BLaER1 (cell line): ENCODE measurements at regions not wholly inside any gene's neighbourhood (a gene's known extent, or its start where the extent isn't known, plus 50 kb on each side); places are given as distances from the start of the nearest gene placed in this dataset.

Experiments used
- H3K27ac ChIP-seq: shearing (Covaris generic); formaldehyde crosslinking; 2 replicates; pipeline ENCODE4 v1.8.1; 2022
- H3K27me3 ChIP-seq: shearing (Covaris generic); formaldehyde crosslinking; 2 replicates; pipeline ENCODE4 v1.8.1; 2022
- H3K36me3 ChIP-seq: shearing (Covaris generic); formaldehyde crosslinking; 2 replicates; pipeline ENCODE4 v1.8.1; 2022
- H3K4me1 ChIP-seq: shearing (Covaris generic); formaldehyde crosslinking; 2 replicates; pipeline ENCODE4 v1.8.1; 2022
- H3K4me2 ChIP-seq: shearing (Covaris generic); formaldehyde crosslinking; 2 replicates; pipeline ENCODE4 v1.8.1; 2022
- H3K4me3 ChIP-seq: shearing (Covaris generic); formaldehyde crosslinking; 2 replicates; pipeline ENCODE4 v1.8.1; 2022
- H3K9ac ChIP-seq: shearing (Covaris generic); formaldehyde crosslinking; 2 replicates; pipeline ENCODE4 v1.8.1; 2022
- H3K9me3 ChIP-seq: shearing (Covaris generic); formaldehyde crosslinking; 2 replicates; pipeline ENCODE4 v1.8.1; 2022
- H4K20me1 ChIP-seq: shearing (Covaris generic); formaldehyde crosslinking; 2 replicates; pipeline ENCODE4 v1.8.1; 2022
- Cebpa-rat ChIP-seq: shearing (Covaris generic); IDR thresholded peaks from 2 replicates; pipeline ENCODE4 v1.8.1; 2022

- no peaks in the 10 kb centered on the region for H3K4me1 ChIP-seq
- H3K27me3 ChIP-seq: no peaks in the 10 kb centered on the region
- H3K36me3 ChIP-seq: no peaks in the 10 kb centered on the region
- H3K27ac ChIP-seq: no peak overlapping the region
- no peak overlapping the region for H3K4me2 ChIP-seq
- TF ChIP-seq Cebpa-rat: no peak
- no peaks in the 10 kb centered on the region for H3K9me3 ChIP-seq
- no peaks in the 10 kb centered on the region for H4K20me1 ChIP-seq
- H3K4me3 ChIP-seq: no peak overlapping the region
- no peak overlapping the region for H3K9ac ChIP-seq
Observed at GRCh38 chr1:79323239-79324025, 316.9 kb upstream of the ADGRL4 start.

GRCh38 chr1:79322511-79323027, 316.0 kb upstream of the ADGRL4 start:
- Histone ChIP-seq H3K9ac (no peak overlapping the region), H4K20me1 (no peaks in the 10 kb centered on the region), H3K9me3 (no peaks in the 10 kb centered on the region), H3K27ac (no peak overlapping the region), H3K4me1 (no peaks in the 10 kb centered on the region), H3K4me2 (no peak overlapping the region), H3K4me3 (no peak overlapping the region), H3K27me3 (no peaks in the 10 kb centered on the region), H3K36me3 (no peaks in the 10 kb centered on the region)
- TF ChIP-seq Cebpa-rat: no peak

GRCh38 chr1:79312438-79312837, 305.9 kb upstream of the ADGRL4 start:
- H3K4me2 ChIP-seq: 0 out of 2 replicates have a peak overlapping the region, but pooled peaks have one; percentile 18
- no peaks in the 10 kb centered on the region for H4K20me1 ChIP-seq
- H3K4me3 ChIP-seq: no peak overlapping the region
- H3K27ac ChIP-seq: no peak overlapping the region
- no peak overlapping the region for H3K9ac ChIP-seq
- TF ChIP-seq Cebpa-rat: no peak
- no peaks in the 10 kb centered on the region for H3K9me3 ChIP-seq
- H3K4me1 ChIP-seq: 0 out of 2 replicates have a peak, but pooled peaks cover 6% of the 10 kb centered on the region
- H3K36me3 ChIP-seq: no peaks in the 10 kb centered on the region
- H3K27me3 ChIP-seq: no peaks in the 10 kb centered on the region

- Histone ChIP-seq H3K4me2 (no peak overlapping the region), H3K9me3 (no peaks in the 10 kb centered on the region), H3K4me3 (no peak overlapping the region), H3K27ac (no peak overlapping the region), H3K4me1 (0 out of 2 replicates have a peak, but pooled peaks cover 6% of the 10 kb centered on the region), H3K27me3 (no peaks in the 10 kb centered on the region), H3K9ac (no peak overlapping the region), H4K20me1 (no peaks in the 10 kb centered on the region), H3K36me3 (no peaks in the 10 kb centered on the region)
- TF ChIP-seq Cebpa-rat: no peak
Observed at GRCh38 chr1:79310609-79311008, 304.1 kb upstream of the ADGRL4 start.

- no peaks in the 10 kb centered on the region for H4K20me1 ChIP-seq
- H3K4me2 ChIP-seq: no peak overlapping the region
- no peaks in the 10 kb centered on the region for H3K9me3 ChIP-seq
- H3K4me3 ChIP-seq: no peak overlapping the region
- H3K4me1 ChIP-seq: no peaks in the 10 kb centered on the region
- H3K36me3 ChIP-seq: no peaks in the 10 kb centered on the region
- no peaks in the 10 kb centered on the region for H3K27me3 ChIP-seq
- no peak overlapping the region for H3K27ac ChIP-seq
- H3K9ac ChIP-seq: no peak overlapping the region
- no peak for TF ChIP-seq Cebpa-rat
Observed at GRCh38 chr1:79304131-79304530, 297.6 kb upstream of the ADGRL4 start.

GRCh38 chr1:79303040-79303439, 296.5 kb upstream of the ADGRL4 start:
- H3K9ac ChIP-seq: no peak overlapping the region
- H3K27ac ChIP-seq: no peak overlapping the region
- H3K36me3 ChIP-seq: no peaks in the 10 kb centered on the region
- no peak overlapping the region for H3K4me2 ChIP-seq
- no peaks in the 10 kb centered on the region for H3K9me3 ChIP-seq
- no peaks in the 10 kb centered on the region for H4K20me1 ChIP-seq
- no peaks in the 10 kb centered on the region for H3K4me1 ChIP-seq
- no peak for TF ChIP-seq Cebpa-rat
- H3K27me3 ChIP-seq: no peaks in the 10 kb centered on the region
- no peak overlapping the region for H3K4me3 ChIP-seq

- Histone ChIP-seq H3K36me3 (no peaks in the 10 kb centered on the region), H4K20me1 (no peaks in the 10 kb centered on the region), H3K27me3 (no peaks in the 10 kb centered on the region), H3K4me1 (no peaks in the 10 kb centered on the region), H3K4me2 (no peak overlapping the region), H3K27ac (no peak overlapping the region), H3K9me3 (no peaks in the 10 kb centered on the region), H3K4me3 (no peak overlapping the region), H3K9ac (no peak overlapping the region)
- TF ChIP-seq Cebpa-rat: no peak
Observed at GRCh38 chr1:79302380-79302930, 295.9 kb upstream of the ADGRL4 start.

- Histone ChIP-seq H3K9ac (no peak overlapping the region), H3K4me1 (no peaks in the 10 kb centered on the region), H3K27me3 (no peaks in the 10 kb centered on the region), H4K20me1 (no peaks in the 10 kb centered on the region), H3K4me3 (no peak overlapping the region), H3K27ac (no peak overlapping the region), H3K9me3 (no peaks in the 10 kb centered on the region), H3K36me3 (no peaks in the 10 kb centered on the region), H3K4me2 (no peak overlapping the region)
- TF ChIP-seq Cebpa-rat: no peak
Observed at GRCh38 chr1:79295967-79296366, 289.4 kb upstream of the ADGRL4 start.

- Histone ChIP-seq H3K27me3 (no peaks in the 10 kb centered on the region), H4K20me1 (no peaks in the 10 kb centered on the region), H3K9ac (no peak overlapping the region), H3K4me3 (no peak overlapping the region), H3K9me3 (no peaks in the 10 kb centered on the region), H3K27ac (no peak overlapping the region), H3K4me2 (no peak overlapping the region), H3K4me1 (no peaks in the 10 kb centered on the region), H3K36me3 (no peaks in the 10 kb centered on the region)
- no peak for TF ChIP-seq Cebpa-rat
Observed at GRCh38 chr1:79293611-79294010, 287.1 kb upstream of the ADGRL4 start.

- Histone ChIP-seq H3K4me2 (no peak overlapping the region), H3K27ac (no peak overlapping the region), H3K4me3 (no peak overlapping the region), H4K20me1 (no peaks in the 10 kb centered on the region), H3K9ac (no peak overlapping the region), H3K9me3 (no peaks in the 10 kb centered on the region), H3K4me1 (no peaks in the 10 kb centered on the region), H3K36me3 (no peaks in the 10 kb centered on the region), H3K27me3 (no peaks in the 10 kb centered on the region)
- no peak for TF ChIP-seq Cebpa-rat
Observed at GRCh38 chr1:79290927-79291474, 284.5 kb upstream of the ADGRL4 start.
